ENCODE measurements at regions not wholly inside any gene's neighbourhood (a gene's known extent, or its start where the extent isn't known, plus 50 kb on each side); places are given as distances from the start of the nearest gene placed in this dataset.

- TF ChIP-seq CTCF (IDR thresholded peaks at IDR 0.05; ENCODE audit: low read length) (no peak), EZH2 (IDR thresholded peaks at IDR 0.05; ENCODE audit: borderline replicate concordance, low read length) (no peak)
These were observed 1402.0 kb upstream of the SEL1L start for GRCh38 chr14:82935691-82936090.
